ENCODE measurements at regions not wholly inside any gene's neighbourhood (a gene's known extent, or its start where the extent isn't known, plus 50 kb on each side); places are given as distances from the start of the nearest gene placed in this dataset.

DNA sequence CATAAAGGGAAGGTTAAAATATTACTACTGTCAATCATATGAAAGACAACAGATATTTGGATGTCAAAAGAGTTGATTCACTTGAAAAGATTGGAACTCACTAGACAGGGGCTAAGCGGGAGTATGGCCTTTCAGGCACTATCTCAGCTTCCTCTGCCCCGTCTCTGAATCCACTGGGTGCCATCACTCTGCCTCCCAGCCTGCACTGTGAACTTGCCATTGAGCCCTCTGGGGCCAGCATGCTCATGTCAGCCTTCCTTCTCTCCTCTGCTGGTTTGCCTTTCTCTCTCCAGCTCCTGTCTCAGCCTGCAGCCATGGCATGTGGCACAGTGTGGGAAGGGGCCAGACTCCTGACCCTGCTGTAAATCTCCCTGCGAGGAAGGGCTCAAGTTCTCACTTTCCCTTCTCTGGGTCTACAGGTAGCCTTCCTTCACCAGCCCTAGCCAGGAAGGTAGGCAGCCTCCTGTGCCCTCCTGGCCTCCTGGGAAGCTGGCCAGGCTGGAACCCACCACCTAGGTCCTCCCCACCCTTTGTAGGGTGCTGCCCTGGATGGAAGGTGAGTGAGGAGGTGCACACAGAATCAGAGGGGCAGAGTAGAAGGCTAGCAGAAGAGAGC lies 54.0 kb upstream of the SLCO2A1 start:
- TF ChIP-seq SIN3A (conservative IDR thresholded peaks at IDR 0.05 in 1 of 2, IDR thresholded peaks at IDR 0.05 in 1 of 2; ENCODE audit: low read depth in 1 of 2, low read length in 2 of 2) (no peak), POLR2A (IDR thresholded peaks at IDR 0.05; ENCODE audit: control extremely low read depth in 1 of 2, low read depth in 2 of 2, low read length in 2 of 2) (no peak), EZH2 (IDR thresholded peaks at IDR 0.05; ENCODE audit: low read depth, low read length, severe bottlenecking) (no peak), BRCA1 (IDR thresholded peaks at IDR 0.05; ENCODE audit: low read depth, low read length) (no peak)
- TF ChIP-seq, protein P1, sequence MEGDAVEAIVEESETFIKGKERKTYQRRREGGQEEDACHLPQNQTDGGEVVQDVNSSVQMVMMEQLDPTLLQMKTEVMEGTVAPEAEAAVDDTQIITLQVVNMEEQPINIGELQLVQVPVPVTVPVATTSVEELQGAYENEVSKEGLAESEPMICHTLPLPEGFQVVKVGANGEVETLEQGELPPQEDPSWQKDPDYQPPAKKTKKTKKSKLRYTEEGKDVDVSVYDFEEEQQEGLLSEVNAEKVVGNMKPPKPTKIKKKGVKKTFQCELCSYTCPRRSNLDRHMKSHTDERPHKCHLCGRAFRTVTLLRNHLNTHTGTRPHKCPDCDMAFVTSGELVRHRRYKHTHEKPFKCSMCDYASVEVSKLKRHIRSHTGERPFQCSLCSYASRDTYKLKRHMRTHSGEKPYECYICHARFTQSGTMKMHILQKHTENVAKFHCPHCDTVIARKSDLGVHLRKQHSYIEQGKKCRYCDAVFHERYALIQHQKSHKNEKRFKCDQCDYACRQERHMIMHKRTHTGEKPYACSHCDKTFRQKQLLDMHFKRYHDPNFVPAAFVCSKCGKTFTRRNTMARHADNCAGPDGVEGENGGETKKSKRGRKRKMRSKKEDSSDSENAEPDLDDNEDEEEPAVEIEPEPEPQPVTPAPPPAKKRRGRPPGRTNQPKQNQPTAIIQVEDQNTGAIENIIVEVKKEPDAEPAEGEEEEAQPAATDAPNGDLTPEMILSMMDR (IDR thresholded peaks at IDR 0.05; ENCODE audit: control extremely low read depth in 1 of 3, insufficient read depth in 1 of 3, low read depth in 1 of 3, low read length in 3 of 3), result no peak

Data from H1 (cell line).